ENCODE measurements at regions not wholly inside any gene's neighbourhood (a gene's known extent, or its start where the extent isn't known, plus 50 kb on each side); places are given as distances from the start of the nearest gene placed in this dataset.

DNA sequence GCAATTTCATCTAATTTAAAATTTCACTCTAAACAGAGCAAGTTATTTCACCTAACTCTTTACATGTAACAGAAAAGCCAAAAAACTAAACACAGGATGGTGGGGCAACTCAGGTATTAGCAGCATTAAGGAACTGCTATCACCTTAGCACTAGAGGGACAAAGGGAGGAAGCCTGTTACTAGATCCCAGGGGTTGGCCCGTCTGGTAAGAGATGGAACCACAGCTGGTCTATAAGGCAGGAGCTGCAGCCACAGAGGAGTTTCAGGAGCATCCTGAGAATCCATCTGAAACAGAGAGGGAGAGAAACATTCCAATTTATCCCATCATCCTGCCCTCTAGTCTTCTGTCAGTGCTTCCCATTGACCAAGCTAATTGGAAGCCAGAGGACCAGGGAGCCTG is 300.3 kb downstream of the MRPS30 start:
- TF ChIP-seq, protein P1, sequence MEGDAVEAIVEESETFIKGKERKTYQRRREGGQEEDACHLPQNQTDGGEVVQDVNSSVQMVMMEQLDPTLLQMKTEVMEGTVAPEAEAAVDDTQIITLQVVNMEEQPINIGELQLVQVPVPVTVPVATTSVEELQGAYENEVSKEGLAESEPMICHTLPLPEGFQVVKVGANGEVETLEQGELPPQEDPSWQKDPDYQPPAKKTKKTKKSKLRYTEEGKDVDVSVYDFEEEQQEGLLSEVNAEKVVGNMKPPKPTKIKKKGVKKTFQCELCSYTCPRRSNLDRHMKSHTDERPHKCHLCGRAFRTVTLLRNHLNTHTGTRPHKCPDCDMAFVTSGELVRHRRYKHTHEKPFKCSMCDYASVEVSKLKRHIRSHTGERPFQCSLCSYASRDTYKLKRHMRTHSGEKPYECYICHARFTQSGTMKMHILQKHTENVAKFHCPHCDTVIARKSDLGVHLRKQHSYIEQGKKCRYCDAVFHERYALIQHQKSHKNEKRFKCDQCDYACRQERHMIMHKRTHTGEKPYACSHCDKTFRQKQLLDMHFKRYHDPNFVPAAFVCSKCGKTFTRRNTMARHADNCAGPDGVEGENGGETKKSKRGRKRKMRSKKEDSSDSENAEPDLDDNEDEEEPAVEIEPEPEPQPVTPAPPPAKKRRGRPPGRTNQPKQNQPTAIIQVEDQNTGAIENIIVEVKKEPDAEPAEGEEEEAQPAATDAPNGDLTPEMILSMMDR (IDR thresholded peaks at IDR 0.05): no peak
- no peak for TF ChIP-seq EZH2 (IDR thresholded peaks at IDR 0.05; ENCODE audit: borderline replicate concordance, insufficient read depth, low read depth, low read length, poor library complexity, severe bottlenecking)
